Glomerular visceral epithelial cell (primary cell): ENCODE measurements at regions not wholly inside any gene's neighbourhood (a gene's known extent, or its start where the extent isn't known, plus 50 kb on each side); places are given as distances from the start of the nearest gene placed in this dataset.

Source experiments
- DNase-seq: peaks from one replicate; pipeline ENCODE4 v3.0.0-alpha.2; 2016; ENCODE audit errors: extremely low spot score

DNA sequence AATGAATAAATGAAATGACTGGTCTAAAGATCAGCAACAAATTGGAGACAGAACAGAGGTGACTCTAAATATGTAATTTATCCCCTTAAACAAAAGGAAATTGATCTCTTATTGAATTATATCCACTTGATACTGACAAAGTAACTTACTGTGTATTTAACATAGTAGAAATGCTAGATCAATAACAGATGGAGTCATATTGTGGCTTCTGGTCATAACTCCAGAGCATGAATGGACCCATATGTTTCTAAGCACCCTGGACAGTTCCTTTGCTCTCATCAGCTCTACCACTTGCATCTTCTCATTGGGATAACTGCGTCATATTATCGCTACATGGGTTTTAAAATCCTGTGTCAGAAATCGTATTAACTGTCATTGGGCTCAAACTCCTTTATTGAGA lies 222.3 kb downstream of the ETS1 start:
- DNase-seq = peak; percentile 36

DNA sequence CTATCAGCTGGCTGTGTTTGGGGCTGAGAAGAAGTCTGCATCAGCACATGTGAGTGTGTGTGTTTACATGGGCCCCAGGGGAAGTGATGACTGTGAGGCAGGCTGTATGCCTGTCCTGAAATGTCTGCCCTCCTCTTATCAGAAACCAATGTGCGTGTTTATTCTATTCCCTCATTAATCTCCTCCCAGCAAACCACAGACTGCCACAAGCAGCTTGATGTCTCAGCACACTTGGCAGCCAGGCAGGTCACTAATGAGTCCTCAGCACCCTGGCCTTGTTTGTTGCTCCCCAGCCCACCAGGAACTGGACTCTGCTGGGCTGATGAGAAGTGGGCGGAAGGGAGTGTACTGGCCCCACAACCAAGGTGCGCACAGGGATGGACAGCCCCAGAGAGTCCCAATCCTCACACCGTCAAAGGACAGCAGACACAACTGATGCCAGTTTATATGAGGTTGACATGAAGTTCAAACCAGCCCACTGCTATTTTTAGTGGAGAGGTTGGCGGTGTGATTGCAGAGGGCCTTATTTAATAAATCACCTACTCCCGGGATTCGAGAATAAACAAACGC lies 225.8 kb downstream of the ETS1 start:
- no peak for DNase-seq

DNA sequence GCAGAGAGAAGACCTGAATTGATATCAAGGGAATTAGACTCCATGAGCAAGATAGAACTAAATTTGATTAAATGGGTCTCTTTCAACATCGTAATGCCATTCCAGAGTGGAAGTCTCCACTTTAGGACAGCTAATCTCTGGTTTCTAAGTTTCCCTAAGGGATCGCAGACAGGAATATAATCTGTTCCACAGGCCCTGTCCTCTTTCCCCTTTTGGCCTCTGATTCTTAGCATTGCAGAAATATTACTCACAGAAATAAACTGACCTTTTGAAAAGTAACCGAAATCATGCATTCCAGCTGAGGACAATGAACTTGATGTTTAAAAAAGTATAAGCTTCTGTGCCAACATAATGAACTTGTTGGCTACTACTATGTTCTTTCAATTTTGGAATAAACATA lies 227.8 kb downstream of the ETS1 start:
- no peak for DNase-seq

DNA sequence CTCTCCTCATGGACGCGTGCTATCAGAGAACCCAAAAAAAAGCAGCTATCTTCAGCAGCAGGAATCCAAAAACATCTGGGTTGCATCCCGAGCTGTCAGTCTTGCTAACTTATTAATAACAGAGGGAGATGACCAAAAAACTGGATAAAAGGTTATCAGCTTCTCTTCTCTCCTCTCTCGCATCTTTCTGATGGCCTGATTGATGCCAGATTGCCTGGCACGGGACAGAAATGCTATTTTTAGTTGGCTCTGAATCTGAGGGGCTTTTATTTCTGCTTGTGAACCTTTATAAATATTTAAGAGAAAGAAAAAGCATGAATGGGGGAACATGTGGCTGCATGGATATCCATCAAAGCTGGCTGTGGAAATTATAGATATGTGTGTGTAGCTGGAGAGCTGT lies 230.3 kb downstream of the ETS1 start:
- DNase-seq = no peak

- no peak for DNase-seq
Observed at GRCh38 chr11:128355558-128355957, 231.8 kb downstream of the ETS1 start.

- DNase-seq = peak; percentile 1
Observed at GRCh38 chr11:128354476-128354875, 232.9 kb downstream of the ETS1 start.

DNA sequence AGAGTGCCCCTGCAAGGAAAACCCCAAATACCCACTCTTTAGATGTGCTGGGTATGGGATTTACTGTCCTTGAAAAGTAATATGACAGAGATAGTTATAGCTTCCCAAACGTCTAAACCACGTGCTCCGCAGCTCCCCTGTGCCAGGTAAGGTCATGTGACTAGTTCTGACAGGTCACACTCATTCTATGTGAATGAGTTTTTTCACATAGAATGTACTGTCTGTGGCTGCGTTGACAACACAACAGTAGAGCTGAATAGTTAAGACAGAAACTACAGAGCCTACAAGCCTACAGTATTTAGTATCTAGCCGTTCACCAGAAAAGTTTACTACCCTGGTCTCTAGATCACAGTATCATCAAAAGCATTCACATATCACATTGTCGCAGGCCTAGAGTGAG lies 236.2 kb downstream of the ETS1 start:
- DNase-seq = no peak

DNA sequence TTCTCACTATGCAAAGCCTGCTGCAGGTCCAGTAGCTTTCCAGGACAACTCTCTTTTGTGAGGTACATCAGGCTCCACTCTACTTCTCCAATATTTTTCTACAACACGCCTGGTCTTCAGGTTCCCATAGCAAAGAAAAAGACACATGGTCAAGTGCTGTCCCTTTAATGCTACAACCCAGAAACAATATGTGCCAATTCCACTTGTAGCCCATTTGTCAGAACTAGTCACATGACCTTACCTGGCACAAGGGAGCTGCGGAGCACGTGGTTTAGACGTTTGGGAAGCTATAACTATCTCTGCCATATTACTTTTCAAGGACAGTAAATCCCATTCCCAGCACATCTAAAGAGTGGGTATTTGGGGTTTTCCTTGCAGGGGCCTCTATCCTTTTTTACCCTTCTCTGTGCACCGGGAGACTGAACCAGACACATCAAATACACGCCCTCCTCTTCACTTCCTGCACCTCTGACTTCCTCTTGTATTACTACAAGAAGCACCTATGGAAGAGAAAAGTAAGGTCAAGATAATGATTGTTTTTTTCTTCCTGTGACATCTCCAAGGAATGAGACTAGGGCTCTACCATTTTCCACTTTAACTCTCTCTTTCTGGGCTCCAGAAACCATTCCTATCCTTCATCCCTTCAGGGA lies 237.6 kb downstream of the ETS1 start:
- no peak for DNase-seq

GRCh38 chr11:128346804-128347203 lies 240.6 kb downstream of the ETS1 start:
- DNase-seq = no peak

DNA sequence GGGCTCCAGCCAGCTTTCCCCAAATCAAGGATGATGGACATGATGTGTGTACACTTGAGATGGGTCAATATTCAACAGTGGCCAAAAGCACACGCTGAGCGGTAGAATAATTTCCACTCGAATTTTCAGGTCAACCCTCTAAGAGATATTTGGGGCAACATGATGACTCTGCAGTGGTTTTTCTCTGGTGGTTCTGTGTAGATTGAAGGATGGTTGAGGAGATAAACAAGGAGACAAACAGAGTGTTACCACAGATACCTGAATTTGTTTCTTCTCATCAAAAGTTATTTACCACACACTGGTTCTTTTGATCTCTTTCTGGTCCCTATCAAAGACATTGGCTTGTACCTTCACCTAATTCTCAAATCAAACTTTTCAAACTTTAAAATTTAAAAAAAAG lies 242.0 kb downstream of the ETS1 start:
- no peak for DNase-seq

- no peak for DNase-seq
Observed at GRCh38 chr11:128343870-128344269, 243.5 kb downstream of the ETS1 start.

DNA sequence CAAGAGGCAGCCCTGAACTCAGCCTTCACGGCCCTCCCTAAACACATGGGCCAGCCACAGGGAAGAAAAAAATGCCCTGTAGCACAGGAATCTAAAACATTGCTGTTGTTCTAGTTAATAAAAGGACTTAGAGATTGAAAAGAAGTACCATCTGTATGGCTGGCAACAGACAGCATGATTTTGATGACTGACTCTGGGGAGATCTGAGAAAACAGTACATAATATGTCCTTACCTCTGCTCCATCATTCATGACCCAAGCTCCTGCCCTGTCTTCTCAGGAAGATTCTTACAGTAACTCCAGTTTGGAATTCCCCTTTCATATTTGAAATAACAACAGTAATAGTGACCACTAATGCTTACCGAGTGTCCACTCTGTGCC lies 244.2 kb downstream of the ETS1 start:
- DNase-seq = no peak

DNA sequence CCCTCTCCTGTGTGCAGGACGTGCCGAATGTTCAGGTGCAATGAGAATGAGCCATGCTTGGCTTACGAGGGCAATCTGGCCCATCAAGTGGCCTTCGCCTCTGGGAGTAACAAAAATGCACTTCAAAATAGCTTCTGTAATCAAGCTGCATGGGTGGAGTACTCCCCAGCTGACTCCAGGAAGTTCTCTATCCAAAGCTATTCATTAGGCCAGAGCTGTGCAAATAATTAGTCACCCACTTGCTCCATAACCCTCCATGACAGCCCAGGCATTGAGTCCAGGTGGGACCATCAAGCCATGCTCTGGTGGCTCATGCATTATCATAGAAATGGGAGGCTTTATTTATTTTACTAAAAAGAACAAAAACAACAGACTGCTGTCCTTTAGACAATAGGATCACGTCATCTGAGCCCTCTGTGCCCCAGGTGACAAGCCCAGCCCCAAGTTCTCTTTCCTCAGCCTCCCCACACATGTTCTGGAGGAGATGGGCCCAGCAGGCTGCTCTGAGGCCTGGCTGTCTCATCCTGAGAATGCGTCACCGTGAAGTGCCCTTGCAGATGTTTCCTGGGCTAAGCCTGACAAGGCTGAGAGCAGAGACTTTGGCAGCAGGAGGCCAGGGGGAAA lies 244.7 kb downstream of the ETS1 start:
- no peak for DNase-seq

GRCh38 chr11:128341280-128342248 lies 245.8 kb downstream of the ETS1 start:
- no peak for DNase-seq

DNA sequence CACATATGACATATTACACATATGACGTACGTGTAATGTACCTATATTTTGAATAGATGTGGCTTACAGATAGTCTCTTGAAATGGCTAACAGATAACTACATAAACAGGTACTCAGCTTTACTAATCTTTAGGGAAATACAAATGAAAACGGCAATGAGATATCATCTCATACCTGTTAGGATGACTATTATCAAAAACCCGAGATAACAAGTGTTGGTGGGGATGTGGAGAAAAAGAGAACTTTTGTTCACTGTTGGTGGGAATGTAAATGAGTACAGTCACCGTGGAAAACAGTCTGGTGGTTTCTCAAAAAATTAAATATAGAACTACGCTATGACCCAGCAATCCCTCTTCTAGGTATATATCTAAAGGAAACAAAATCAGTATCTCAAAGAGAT lies 247.6 kb downstream of the ETS1 start:
- DNase-seq = no peak

GRCh38 chr11:128338811-128339210 lies 248.5 kb downstream of the ETS1 start:
- DNase-seq = no peak

- peak; percentile 24 for DNase-seq
Observed at GRCh38 chr11:128336203-128336602, 251.2 kb downstream of the ETS1 start.

GRCh38 chr11:128335729-128336128 lies 251.6 kb downstream of the ETS1 start:
- DNase-seq = no peak

- no peak for DNase-seq
Observed at GRCh38 chr11:128334311-128335044, 252.9 kb downstream of the ETS1 start.

DNA sequence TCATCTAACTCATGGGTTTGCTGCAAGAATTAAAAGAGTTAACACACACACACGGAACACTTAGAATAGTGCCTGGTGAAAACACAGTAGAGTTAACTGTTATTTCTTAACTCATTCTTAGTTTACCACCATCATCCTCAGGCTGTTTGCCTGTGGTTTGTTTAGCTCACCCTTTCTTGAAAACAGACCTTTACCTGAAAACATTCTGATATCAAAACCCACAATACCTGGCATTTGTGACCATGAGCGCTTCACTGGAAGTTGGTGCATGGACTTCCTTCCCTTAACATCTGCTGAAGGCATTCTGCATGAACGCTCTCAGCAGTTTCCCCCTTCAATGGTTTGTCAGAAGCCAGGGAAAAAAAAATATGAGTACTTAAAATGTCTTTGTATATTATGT lies 256.0 kb downstream of the ETS1 start:
- DNase-seq = no peak

DNA sequence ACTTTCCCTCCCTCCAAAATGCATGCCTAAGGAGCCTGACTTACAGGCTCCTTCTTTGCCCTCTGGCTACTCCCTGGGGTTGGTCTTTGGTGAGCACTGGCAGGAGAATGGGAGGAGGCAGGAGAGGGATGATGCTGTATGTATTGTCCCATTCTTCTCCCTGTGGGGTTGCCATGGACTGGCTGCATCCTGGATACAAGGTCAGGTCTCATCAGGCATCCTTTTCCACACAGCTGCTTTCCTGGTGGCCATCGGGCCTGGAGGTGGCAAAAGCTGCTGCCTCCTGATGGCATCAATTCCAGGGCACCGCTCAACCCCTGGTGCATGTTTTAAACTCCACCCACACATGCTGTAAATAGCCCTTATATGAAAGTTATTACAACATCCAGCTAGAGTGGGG lies 257.2 kb downstream of the ETS1 start:
- DNase-seq = no peak
